NCI-H1930 (cell line): ENCODE measurements at regions not wholly inside any gene's neighbourhood (a gene's known extent, or its start where the extent isn't known, plus 50 kb on each side); places are given as distances from the start of the nearest gene placed in this dataset.

ENCODE experiments used
- DNase-seq, 2 experiments: peaks; one replicate each; lab custom pipeline; 2025; lab: John Stamatoyannopoulos, UW

- DNase-seq: no peak
These were observed 426.2 kb upstream of the ADAMTS9 start for GRCh38 chr3:65114041-65114440.

GRCh38 chr3:65112751-65113300 is 425.0 kb upstream of the ADAMTS9 start:
- no peak for DNase-seq

GRCh38 chr3:65110661-65111060 is 422.9 kb upstream of the ADAMTS9 start:
- no peak for DNase-seq

GRCh38 chr3:65109966-65110500 is 422.2 kb upstream of the ADAMTS9 start:
- no peak for DNase-seq

GRCh38 chr3:65107174-65107573 is 419.4 kb upstream of the ADAMTS9 start:
- DNase-seq: peak in 1 of 2 experiments; percentile 35

GRCh38 chr3:65101450-65101849 is 413.6 kb upstream of the ADAMTS9 start:
- DNase-seq: no peak

GRCh38 chr3:65098400-65098799 is 410.6 kb upstream of the ADAMTS9 start:
- DNase-seq: no peak

GRCh38 chr3:65096110-65096745 is 408.4 kb upstream of the ADAMTS9 start:
- DNase-seq: no peak

- no peak for DNase-seq
These were observed 406.9 kb upstream of the ADAMTS9 start for GRCh38 chr3:65094723-65095122.

GRCh38 chr3:65093641-65094040 is 405.8 kb upstream of the ADAMTS9 start:
- DNase-seq: no peak

GRCh38 chr3:65091565-65091964 is 403.8 kb upstream of the ADAMTS9 start:
- DNase-seq: no peak

- no peak for DNase-seq
These were observed 395.4 kb upstream of the ADAMTS9 start for GRCh38 chr3:65083240-65083639.

- no peak for DNase-seq
These were observed 393.7 kb upstream of the ADAMTS9 start for GRCh38 chr3:65081536-65081935.

- DNase-seq: no peak
These were observed 392.6 kb upstream of the ADAMTS9 start for GRCh38 chr3:65080432-65080831.

- DNase-seq: no peak
These were observed 391.8 kb upstream of the ADAMTS9 start for GRCh38 chr3:65079560-65079959.

GRCh38 chr3:65078748-65079147 is 390.9 kb upstream of the ADAMTS9 start:
- no peak for DNase-seq

- DNase-seq: no peak
These were observed 389.3 kb upstream of the ADAMTS9 start for GRCh38 chr3:65077124-65077523.

GRCh38 chr3:65070968-65071367 is 383.2 kb upstream of the ADAMTS9 start:
- no peak for DNase-seq

GRCh38 chr3:65060904-65061303 is 373.1 kb upstream of the ADAMTS9 start:
- no peak for DNase-seq

- no peak for DNase-seq
These were observed 364.3 kb upstream of the ADAMTS9 start for GRCh38 chr3:65052101-65052500.

- no peak for DNase-seq
These were observed 360.4 kb upstream of the ADAMTS9 start for GRCh38 chr3:65048151-65048550.

GRCh38 chr3:65045138-65045537 is 357.3 kb upstream of the ADAMTS9 start:
- DNase-seq: no peak

GRCh38 chr3:65044401-65044800 is 356.6 kb upstream of the ADAMTS9 start:
- no peak for DNase-seq

GRCh38 chr3:65042675-65043074 is 354.9 kb upstream of the ADAMTS9 start:
- DNase-seq: no peak
